ENCODE measurements at regions not wholly inside any gene's neighbourhood (a gene's known extent, or its start where the extent isn't known, plus 50 kb on each side); places are given as distances from the start of the nearest gene placed in this dataset.

DNA sequence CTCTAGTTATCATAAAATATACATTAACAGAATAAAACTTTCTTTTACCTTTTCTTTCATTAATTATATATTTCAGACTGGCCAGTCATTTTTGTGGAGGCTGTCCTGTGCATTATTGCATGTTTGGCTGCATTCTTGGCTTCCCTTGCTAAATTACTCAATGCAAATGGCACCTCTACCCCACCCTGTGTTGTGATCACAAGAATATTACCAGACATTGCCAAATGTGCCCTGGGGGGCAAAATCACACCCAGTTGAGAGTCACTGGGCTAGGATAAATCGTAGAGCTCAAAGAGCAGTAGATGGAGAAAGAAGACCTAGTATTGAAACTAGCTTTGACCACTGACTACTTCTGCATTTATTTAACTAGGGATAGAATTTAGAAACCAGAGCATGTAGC, 1257.8 kb upstream of the TENM4 start:
- ATAC-seq (ENCODE audit: insufficient read depth, low FRiP score): no peak
- TF ChIP-seq, protein P1, sequence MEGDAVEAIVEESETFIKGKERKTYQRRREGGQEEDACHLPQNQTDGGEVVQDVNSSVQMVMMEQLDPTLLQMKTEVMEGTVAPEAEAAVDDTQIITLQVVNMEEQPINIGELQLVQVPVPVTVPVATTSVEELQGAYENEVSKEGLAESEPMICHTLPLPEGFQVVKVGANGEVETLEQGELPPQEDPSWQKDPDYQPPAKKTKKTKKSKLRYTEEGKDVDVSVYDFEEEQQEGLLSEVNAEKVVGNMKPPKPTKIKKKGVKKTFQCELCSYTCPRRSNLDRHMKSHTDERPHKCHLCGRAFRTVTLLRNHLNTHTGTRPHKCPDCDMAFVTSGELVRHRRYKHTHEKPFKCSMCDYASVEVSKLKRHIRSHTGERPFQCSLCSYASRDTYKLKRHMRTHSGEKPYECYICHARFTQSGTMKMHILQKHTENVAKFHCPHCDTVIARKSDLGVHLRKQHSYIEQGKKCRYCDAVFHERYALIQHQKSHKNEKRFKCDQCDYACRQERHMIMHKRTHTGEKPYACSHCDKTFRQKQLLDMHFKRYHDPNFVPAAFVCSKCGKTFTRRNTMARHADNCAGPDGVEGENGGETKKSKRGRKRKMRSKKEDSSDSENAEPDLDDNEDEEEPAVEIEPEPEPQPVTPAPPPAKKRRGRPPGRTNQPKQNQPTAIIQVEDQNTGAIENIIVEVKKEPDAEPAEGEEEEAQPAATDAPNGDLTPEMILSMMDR (IDR thresholded peaks at IDR 0.05; ENCODE audit: control extremely low read depth, extremely low read depth): no peak
- 78 to 97% methylated on average over 1 of the region's 1 CpG for WGBS, 2 donors

DNA sequence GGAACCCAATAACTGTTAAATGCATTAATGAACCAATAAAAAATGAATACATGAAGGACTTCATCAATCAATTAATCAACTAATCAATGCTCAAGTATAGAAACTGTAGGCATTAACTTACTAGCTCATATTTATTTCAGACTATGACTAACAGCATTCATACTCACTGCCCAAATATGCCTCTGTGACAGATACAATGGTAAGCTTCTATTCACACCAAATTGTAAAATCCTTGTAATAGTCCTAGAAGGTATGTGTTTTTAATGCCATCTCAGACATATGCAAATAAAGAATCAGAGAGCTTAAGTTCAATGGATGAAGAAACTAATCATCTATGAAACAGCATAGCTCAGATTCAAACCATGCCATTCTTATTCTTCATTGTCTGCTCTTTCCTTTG, 1253.6 kb upstream of the TENM4 start:
- DNase-seq: no peak
- no peak for ATAC-seq (ENCODE audit: insufficient read depth, low FRiP score)
- H3K27me3 ChIP-seq (ENCODE audit: control insufficient read depth in 3 of 3, insufficient read depth in 3 of 3, low read length in 2 of 3): no peaks in the 10 kb centered on the region
- H3K4me3 ChIP-seq: no peak overlapping the region
- no peak overlapping the region for H3K27ac ChIP-seq (ENCODE audit: low read depth in 1 of 2, low read length in 1 of 2)
- no peak overlapping the region for H3K9ac ChIP-seq (ENCODE audit: insufficient read depth in 1 of 2, low read length in 2 of 2)
- H3K4me1 ChIP-seq (ENCODE audit: control insufficient read depth in 5 of 5, insufficient read depth in 5 of 5, low read length in 5 of 5): no peaks in the 10 kb centered on the region
- TF ChIP-seq, protein P1 (IDR thresholded peaks at IDR 0.05; ENCODE audit: control extremely low read depth, extremely low read depth): no peak
- H3K9me3 ChIP-seq (ENCODE audit: control insufficient read depth in 4 of 4, insufficient read depth in 3 of 4, low read length in 3 of 4): no peaks in the 10 kb centered on the region
- H3K36me3 ChIP-seq (ENCODE audit: control insufficient read depth in 4 of 4, insufficient read depth in 4 of 4, low read length in 4 of 4): no peaks in the 10 kb centered on the region

More for the DNA sequence above, 1257.8 kb upstream of the TENM4 start:
- Histone ChIP-seq H3K4me3 (no peak overlapping the region), H3K9ac (ENCODE audit: insufficient read depth in 1 of 2, low read length in 2 of 2) (no peak overlapping the region), H3K4me1 (ENCODE audit: control insufficient read depth in 5 of 5, insufficient read depth in 5 of 5, low read length in 5 of 5) (no peaks in the 10 kb centered on the region), H3K27me3 (ENCODE audit: control insufficient read depth in 3 of 3, insufficient read depth in 3 of 3, low read length in 2 of 3) (no peaks in the 10 kb centered on the region), H3K36me3 (ENCODE audit: control insufficient read depth in 4 of 4, insufficient read depth in 4 of 4, low read length in 4 of 4) (no peaks in the 10 kb centered on the region), H3K27ac (ENCODE audit: low read depth in 1 of 2, low read length in 1 of 2) (no peak overlapping the region), H3K9me3 (ENCODE audit: control insufficient read depth in 4 of 4, insufficient read depth in 3 of 4, low read length in 3 of 4) (no peaks in the 10 kb centered on the region)
- no peak for DNase-seq

DNA sequence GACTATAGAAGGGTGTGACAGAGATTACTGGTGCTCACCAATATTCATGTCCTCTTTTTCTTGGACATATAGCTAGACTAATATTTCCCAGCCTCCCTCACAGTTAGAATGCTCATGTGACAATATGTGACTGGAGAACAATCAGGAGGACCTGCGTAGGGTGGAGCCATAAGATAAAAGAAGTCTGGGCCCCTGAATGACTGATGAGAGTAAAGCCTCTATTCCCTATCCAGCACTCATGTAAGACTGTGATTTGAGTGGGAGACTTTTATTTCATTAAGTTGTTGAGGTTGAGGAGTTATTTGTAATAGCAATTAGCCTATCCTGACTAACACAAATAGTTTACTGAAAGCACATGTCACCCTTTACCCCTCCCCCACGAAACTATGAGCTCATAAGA, 1247.1 kb upstream of the TENM4 start:
- TF ChIP-seq, protein P1 (IDR thresholded peaks at IDR 0.05; ENCODE audit: control extremely low read depth, extremely low read depth): no peak
- DNase-seq: no peak
- no peaks in the 10 kb centered on the region for H3K36me3 ChIP-seq (ENCODE audit: control insufficient read depth in 4 of 4, insufficient read depth in 4 of 4, low read length in 4 of 4)
- no peaks in the 10 kb centered on the region for H3K27me3 ChIP-seq (ENCODE audit: control insufficient read depth in 3 of 3, insufficient read depth in 3 of 3, low read length in 2 of 3)
- H3K9ac ChIP-seq (ENCODE audit: insufficient read depth in 1 of 2, low read length in 2 of 2): no peak overlapping the region
- H3K9me3 ChIP-seq (ENCODE audit: control insufficient read depth in 4 of 4, insufficient read depth in 3 of 4, low read length in 3 of 4): no peaks in the 10 kb centered on the region
- no peak overlapping the region for H3K27ac ChIP-seq (ENCODE audit: low read depth in 1 of 2, low read length in 1 of 2)
- no peak overlapping the region for H3K4me3 ChIP-seq
- no peak for ATAC-seq (ENCODE audit: insufficient read depth, low FRiP score)
- WGBS, 2 donors: 79 to 82% methylated on average over 2 of the region's 2 CpGs
- no peaks in the 10 kb centered on the region for H3K4me1 ChIP-seq (ENCODE audit: control insufficient read depth in 5 of 5, insufficient read depth in 5 of 5, low read length in 5 of 5)

DNA sequence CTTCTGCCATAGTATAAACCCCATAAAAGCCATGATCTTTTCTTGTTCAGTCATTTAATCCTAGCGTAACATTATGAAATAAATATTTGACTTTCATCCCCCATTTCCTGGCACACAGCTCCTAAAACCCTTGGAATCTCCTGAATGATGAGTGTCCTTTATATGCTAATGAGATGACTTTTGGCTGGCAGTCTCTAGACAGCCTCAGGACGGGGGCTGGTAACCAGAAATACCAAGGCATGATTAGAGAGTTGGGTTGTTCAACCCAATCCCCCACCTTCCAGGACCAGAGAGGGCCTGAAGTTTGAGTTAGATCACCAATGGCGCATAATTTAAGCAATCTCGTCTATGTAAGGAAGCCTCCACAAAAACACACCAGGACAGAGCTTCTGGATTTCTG, 1246.1 kb upstream of the TENM4 start:
- Histone ChIP-seq H3K9ac (ENCODE audit: insufficient read depth in 1 of 2, low read length in 2 of 2) (no peak overlapping the region), H3K27me3 (ENCODE audit: control insufficient read depth in 3 of 3, insufficient read depth in 3 of 3, low read length in 2 of 3) (no peaks in the 10 kb centered on the region), H3K27ac (ENCODE audit: low read depth in 1 of 2, low read length in 1 of 2) (no peak overlapping the region), H3K36me3 (ENCODE audit: control insufficient read depth in 4 of 4, insufficient read depth in 4 of 4, low read length in 4 of 4) (no peaks in the 10 kb centered on the region), H3K9me3 (ENCODE audit: control insufficient read depth in 4 of 4, insufficient read depth in 3 of 4, low read length in 3 of 4) (no peaks in the 10 kb centered on the region), H3K4me3 (no peak overlapping the region), H3K4me1 (ENCODE audit: control insufficient read depth in 5 of 5, insufficient read depth in 5 of 5, low read length in 5 of 5) (no peaks in the 10 kb centered on the region)
- ATAC-seq (ENCODE audit: insufficient read depth, low FRiP score) (no peak), DNase-seq (no peak)
- TF ChIP-seq, protein P1 (IDR thresholded peaks at IDR 0.05; ENCODE audit: control extremely low read depth, extremely low read depth): no peak
- 79 to 81% methylated on average over 4 of the region's 4 CpGs for WGBS, 2 donors

Measured in lung (tissue), 11 donors.